ENCODE measurements at regions not wholly inside any gene's neighbourhood (a gene's known extent, or its start where the extent isn't known, plus 50 kb on each side); places are given as distances from the start of the nearest gene placed in this dataset.

DNA sequence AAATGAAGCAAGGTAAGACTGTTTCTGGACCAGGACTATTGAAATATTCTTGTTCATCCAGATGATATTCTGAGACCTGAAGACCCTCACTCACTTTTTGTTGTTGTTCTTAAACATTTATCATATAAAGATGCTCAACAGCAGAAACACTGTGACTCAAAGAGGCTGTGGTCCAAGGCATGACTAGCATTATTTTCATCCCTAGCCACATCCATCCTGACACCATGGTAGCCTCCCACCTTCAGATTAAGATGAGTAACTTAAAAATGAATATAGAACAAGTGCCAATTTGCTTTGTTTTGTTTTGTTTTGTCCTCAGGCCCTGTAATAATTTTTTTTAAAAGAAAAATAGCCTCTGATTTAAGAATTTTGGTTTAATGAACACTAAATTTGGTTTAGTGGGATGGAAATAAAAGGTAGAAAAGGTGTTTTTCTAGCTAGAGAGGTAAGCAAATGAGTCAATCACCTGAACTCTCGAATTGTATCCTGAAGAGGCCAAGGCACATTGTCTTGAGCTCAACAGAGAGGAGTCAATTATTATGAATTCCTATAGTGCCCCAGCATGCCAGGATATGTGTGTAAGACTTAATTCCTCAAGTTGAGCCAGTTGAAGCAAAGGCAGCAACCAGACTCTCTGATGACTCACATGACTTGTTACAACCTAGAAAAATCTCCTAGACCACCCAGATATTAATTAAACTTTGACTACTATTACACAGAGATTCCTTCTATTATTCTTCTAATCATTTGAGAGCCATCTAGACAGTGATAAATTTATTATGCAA is 380.1 kb upstream of the TUSC1 start:
- TF ChIP-seq GATA2 (IDR thresholded peaks at IDR 0.05; ENCODE audit: low read depth, low read length) (no peak), GATA3 (IDR thresholded peaks at IDR 0.05; ENCODE audit: low read depth, low read length) (no peak)
